ENCODE measurements at regions not wholly inside any gene's neighbourhood (a gene's known extent, or its start where the extent isn't known, plus 50 kb on each side); places are given as distances from the start of the nearest gene placed in this dataset.

- in situ Hi-C loops (cut with MboI; ENCODE audit: low pct_unique_long_range_greater_than_20kb, low sequenced_read_pairs) = no loop called here
These were observed 246.8 kb upstream of the KIRREL3 start for GRCh38 chr11:127247261-127247851.

GRCh38 chr11:127242676-127243075 lies 242.1 kb upstream of the KIRREL3 start:
- in situ Hi-C loops (cut with MboI; ENCODE audit: low pct_unique_long_range_greater_than_20kb, low sequenced_read_pairs) = no loop called here
- DNase-seq = no peak

More at GRCh38 chr11:127247261-127247851, 246.8 kb upstream of the KIRREL3 start:
- DNase-seq = no peak

GRCh38 chr11:127238321-127238720 lies 237.8 kb upstream of the KIRREL3 start:
- in situ Hi-C loops (cut with MboI; ENCODE audit: low pct_unique_long_range_greater_than_20kb, low sequenced_read_pairs) = no loop called here

GRCh38 chr11:127236776-127237175 lies 236.2 kb upstream of the KIRREL3 start:
- in situ Hi-C loops (cut with MboI; ENCODE audit: low pct_unique_long_range_greater_than_20kb, low sequenced_read_pairs) = no loop called here
- DNase-seq = no peak

More at GRCh38 chr11:127238321-127238720, 237.8 kb upstream of the KIRREL3 start:
- DNase-seq = no peak

- DNase-seq = no peak
- in situ Hi-C loops (cut with MboI; ENCODE audit: low pct_unique_long_range_greater_than_20kb, low sequenced_read_pairs) = no loop called here
These were observed 233.4 kb upstream of the KIRREL3 start for GRCh38 chr11:127233998-127234397.

GRCh38 chr11:127230392-127230791 lies 229.8 kb upstream of the KIRREL3 start:
- DNase-seq = no peak
- in situ Hi-C loops (cut with MboI; ENCODE audit: low pct_unique_long_range_greater_than_20kb, low sequenced_read_pairs) = no loop called here

- no peak for DNase-seq
- in situ Hi-C loops (cut with MboI; ENCODE audit: low pct_unique_long_range_greater_than_20kb, low sequenced_read_pairs) = no loop called here
These were observed 226.4 kb upstream of the KIRREL3 start for GRCh38 chr11:127226949-127227348.

- in situ Hi-C loops (cut with MboI; ENCODE audit: low pct_unique_long_range_greater_than_20kb, low sequenced_read_pairs) = no loop called here
- DNase-seq = no peak
These were observed 225.8 kb upstream of the KIRREL3 start for GRCh38 chr11:127226380-127226779.

- DNase-seq = no peak
- in situ Hi-C loops (cut with MboI; ENCODE audit: low pct_unique_long_range_greater_than_20kb, low sequenced_read_pairs) = no loop called here
These were observed 225.0 kb upstream of the KIRREL3 start for GRCh38 chr11:127225619-127226018.

GRCh38 chr11:127224276-127224675 lies 223.7 kb upstream of the KIRREL3 start:
- DNase-seq = no peak
- in situ Hi-C loops (cut with MboI; ENCODE audit: low pct_unique_long_range_greater_than_20kb, low sequenced_read_pairs) = no loop called here

- in situ Hi-C loops (cut with MboI; ENCODE audit: low pct_unique_long_range_greater_than_20kb, low sequenced_read_pairs) = no loop called here
- no peak for DNase-seq
These were observed 223.1 kb upstream of the KIRREL3 start for GRCh38 chr11:127223633-127224032.

- no peak for DNase-seq
- in situ Hi-C loops (cut with MboI; ENCODE audit: low pct_unique_long_range_greater_than_20kb, low sequenced_read_pairs) = no loop called here
These were observed 222.5 kb upstream of the KIRREL3 start for GRCh38 chr11:127223026-127223425.

GRCh38 chr11:127219704-127220103 lies 219.1 kb upstream of the KIRREL3 start:
- no peak for DNase-seq
- in situ Hi-C loops (cut with MboI; ENCODE audit: low pct_unique_long_range_greater_than_20kb, low sequenced_read_pairs) = no loop called here

GRCh38 chr11:127218275-127218608 lies 217.7 kb upstream of the KIRREL3 start:
- no peak for DNase-seq
- in situ Hi-C loops (cut with MboI; ENCODE audit: low pct_unique_long_range_greater_than_20kb, low sequenced_read_pairs) = no loop called here

- DNase-seq = no peak
- in situ Hi-C loops (cut with MboI; ENCODE audit: low pct_unique_long_range_greater_than_20kb, low sequenced_read_pairs) = no loop called here
These were observed 217.1 kb upstream of the KIRREL3 start for GRCh38 chr11:127217452-127218274.

- in situ Hi-C loops (cut with MboI; ENCODE audit: low pct_unique_long_range_greater_than_20kb, low sequenced_read_pairs) = no loop called here
- no peak for DNase-seq
These were observed 205.2 kb upstream of the KIRREL3 start for GRCh38 chr11:127205688-127206217.

- DNase-seq = no peak
- in situ Hi-C loops (cut with MboI; ENCODE audit: low pct_unique_long_range_greater_than_20kb, low sequenced_read_pairs) = no loop called here
These were observed 202.9 kb upstream of the KIRREL3 start for GRCh38 chr11:127203490-127203889.

- in situ Hi-C loops (cut with MboI; ENCODE audit: low pct_unique_long_range_greater_than_20kb, low sequenced_read_pairs) = no loop called here
- no peak for DNase-seq
These were observed 201.5 kb upstream of the KIRREL3 start for GRCh38 chr11:127202105-127202504.

- in situ Hi-C loops (cut with MboI; ENCODE audit: low pct_unique_long_range_greater_than_20kb, low sequenced_read_pairs) = no loop called here
- no peak for DNase-seq
These were observed 198.8 kb upstream of the KIRREL3 start for GRCh38 chr11:127199306-127199801.

- DNase-seq = no peak
- in situ Hi-C loops (cut with MboI; ENCODE audit: low pct_unique_long_range_greater_than_20kb, low sequenced_read_pairs) = no loop called here
These were observed 195.0 kb upstream of the KIRREL3 start for GRCh38 chr11:127195501-127196120.

Data from KBM-7 (cell line).